Neural progenitor cell (in vitro differentiated cells): ENCODE measurements at regions not wholly inside any gene's neighbourhood (a gene's known extent, or its start where the extent isn't known, plus 50 kb on each side); places are given as distances from the start of the nearest gene placed in this dataset.

Experiments used
- EZH2 ChIP-seq: fragments of 200-600 bp; sonication (generic); IDR thresholded peaks from 2 replicates; pipeline ENCODE4 v1.6.1; 2017; ENCODE audit warnings: antibody characterized with exemption, mild to moderate bottlenecking, moderate library complexity
- EZH2phosphoT487 ChIP-seq: fragments of 200-600 bp; sonication (generic); IDR thresholded peaks from 2 replicates; pipeline ENCODE4 v1.6.1; 2017; ENCODE audit warnings: antibody characterized with exemption
- TF ChIP-seq, protein P1 (sequence below): fragments of 200-600 bp; sonication (generic); IDR thresholded peaks from 2 replicates; pipeline ENCODE4 v1.5.1; 2017; ENCODE audit warnings: antibody characterized with exemption, mild to moderate bottlenecking

- TF ChIP-seq EZH2phosphoT487 (no peak), EZH2 (no peak)
- TF ChIP-seq, protein P1, sequence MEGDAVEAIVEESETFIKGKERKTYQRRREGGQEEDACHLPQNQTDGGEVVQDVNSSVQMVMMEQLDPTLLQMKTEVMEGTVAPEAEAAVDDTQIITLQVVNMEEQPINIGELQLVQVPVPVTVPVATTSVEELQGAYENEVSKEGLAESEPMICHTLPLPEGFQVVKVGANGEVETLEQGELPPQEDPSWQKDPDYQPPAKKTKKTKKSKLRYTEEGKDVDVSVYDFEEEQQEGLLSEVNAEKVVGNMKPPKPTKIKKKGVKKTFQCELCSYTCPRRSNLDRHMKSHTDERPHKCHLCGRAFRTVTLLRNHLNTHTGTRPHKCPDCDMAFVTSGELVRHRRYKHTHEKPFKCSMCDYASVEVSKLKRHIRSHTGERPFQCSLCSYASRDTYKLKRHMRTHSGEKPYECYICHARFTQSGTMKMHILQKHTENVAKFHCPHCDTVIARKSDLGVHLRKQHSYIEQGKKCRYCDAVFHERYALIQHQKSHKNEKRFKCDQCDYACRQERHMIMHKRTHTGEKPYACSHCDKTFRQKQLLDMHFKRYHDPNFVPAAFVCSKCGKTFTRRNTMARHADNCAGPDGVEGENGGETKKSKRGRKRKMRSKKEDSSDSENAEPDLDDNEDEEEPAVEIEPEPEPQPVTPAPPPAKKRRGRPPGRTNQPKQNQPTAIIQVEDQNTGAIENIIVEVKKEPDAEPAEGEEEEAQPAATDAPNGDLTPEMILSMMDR: no peak
These were observed 158.6 kb downstream of the MIS18A start for GRCh38 chr21:32120230-32120629.
